AG09309 (cell line): ENCODE measurements at regions not wholly inside any gene's neighbourhood (a gene's known extent, or its start where the extent isn't known, plus 50 kb on each side); places are given as distances from the start of the nearest gene placed in this dataset.

ENCODE experiments used
- DNase-seq: peaks from one replicate; pipeline ENCODE4 v3.0.0-alpha.2; 2010; ENCODE audit warnings: low read depth
- H3K4me3 ChIP-seq: 2 replicates; pipeline ENCODE4 v1.5.1; 2011; ENCODE audit warnings: mild to moderate bottlenecking, low read depth, low read length, moderate library complexity; ENCODE audit not compliant: control insufficient read depth
- TF ChIP-seq, protein P1 (sequence below): IDR thresholded peaks from 2 replicates; pipeline ENCODE4 v1.5.1; 2011; ENCODE audit warnings: mild to moderate bottlenecking, low read depth, low read length, inconsistent platforms; ENCODE audit not compliant: insufficient read depth, control insufficient read depth; ENCODE audit errors: missing control alignments

DNA sequence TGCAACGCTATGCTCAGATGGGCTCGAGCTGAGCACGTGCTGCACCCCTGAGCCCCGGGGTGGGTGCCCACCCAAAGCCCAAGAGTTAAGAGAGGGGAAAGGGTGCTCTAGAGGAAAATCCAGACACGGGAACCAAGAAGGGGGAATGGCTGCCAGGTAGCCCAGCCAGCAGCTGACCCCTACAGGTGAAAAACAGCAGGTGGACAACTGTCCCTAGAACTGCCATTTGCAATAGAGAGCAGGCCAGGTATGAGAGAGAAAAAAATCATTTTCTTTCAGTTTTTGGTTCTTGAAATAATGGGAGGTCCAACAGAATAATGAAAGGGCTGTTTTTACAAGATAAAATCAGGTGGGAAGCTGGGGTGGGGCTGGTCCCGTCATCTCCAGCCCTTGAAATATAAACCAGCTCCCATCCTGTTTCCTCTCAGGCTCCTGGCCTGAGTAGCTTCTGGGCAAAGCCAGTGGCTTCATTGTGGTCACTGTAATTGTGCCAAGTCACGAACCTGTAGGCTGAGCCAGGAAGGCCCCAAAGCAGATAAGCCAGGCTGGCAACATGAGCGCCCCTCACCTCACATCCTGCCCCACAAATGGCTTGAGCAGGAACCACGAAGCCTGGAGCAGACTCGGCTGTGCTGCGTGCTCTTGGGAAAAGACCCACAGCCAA is 257.8 kb downstream of the SNX10 start:
- no peak overlapping the region for H3K4me3 ChIP-seq
- TF ChIP-seq, protein P1, sequence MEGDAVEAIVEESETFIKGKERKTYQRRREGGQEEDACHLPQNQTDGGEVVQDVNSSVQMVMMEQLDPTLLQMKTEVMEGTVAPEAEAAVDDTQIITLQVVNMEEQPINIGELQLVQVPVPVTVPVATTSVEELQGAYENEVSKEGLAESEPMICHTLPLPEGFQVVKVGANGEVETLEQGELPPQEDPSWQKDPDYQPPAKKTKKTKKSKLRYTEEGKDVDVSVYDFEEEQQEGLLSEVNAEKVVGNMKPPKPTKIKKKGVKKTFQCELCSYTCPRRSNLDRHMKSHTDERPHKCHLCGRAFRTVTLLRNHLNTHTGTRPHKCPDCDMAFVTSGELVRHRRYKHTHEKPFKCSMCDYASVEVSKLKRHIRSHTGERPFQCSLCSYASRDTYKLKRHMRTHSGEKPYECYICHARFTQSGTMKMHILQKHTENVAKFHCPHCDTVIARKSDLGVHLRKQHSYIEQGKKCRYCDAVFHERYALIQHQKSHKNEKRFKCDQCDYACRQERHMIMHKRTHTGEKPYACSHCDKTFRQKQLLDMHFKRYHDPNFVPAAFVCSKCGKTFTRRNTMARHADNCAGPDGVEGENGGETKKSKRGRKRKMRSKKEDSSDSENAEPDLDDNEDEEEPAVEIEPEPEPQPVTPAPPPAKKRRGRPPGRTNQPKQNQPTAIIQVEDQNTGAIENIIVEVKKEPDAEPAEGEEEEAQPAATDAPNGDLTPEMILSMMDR = no peak
- no peak for DNase-seq

DNA sequence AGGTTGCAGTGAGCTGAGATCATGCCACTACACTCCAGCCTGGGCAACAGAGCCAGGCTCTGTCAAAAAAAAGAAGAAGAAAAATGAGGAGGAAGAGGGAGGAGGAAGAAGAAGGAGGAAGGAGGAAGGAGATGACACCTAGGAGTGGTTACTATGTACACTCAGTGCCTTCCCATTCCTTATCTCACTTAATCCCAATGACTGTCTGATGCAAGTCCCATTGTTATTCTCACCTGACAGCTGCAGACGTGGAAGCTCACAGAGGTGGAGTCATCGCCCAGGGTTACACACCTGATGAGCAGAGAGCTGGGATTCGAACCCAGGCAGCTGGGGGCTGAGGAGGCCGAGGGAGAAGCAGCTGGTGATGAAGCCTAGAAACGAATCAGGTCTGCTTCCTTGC is 258.8 kb downstream of the SNX10 start:
- DNase-seq = no peak
- H3K4me3 ChIP-seq = no peak overlapping the region
- TF ChIP-seq, protein P1 = no peak

DNA sequence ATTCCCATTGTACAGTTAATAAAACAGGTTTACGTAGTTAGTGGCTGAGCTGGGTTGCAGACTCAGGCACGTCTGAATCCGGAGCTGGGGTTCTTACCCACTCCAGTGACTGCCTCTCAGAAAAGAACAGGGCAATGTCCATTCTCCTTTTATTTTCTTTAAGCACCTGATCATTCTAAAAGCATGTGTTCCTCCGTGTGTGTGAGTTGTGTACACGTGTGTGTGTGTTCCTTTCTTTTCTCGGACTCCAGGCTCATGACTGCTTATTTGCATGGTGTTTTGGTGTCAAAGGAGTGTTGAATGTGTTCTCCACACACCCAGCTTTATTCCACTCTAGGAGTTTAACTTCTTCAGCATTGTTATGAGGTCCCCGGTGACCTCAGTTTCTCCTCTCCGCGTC is 260.1 kb downstream of the SNX10 start:
- no peak for DNase-seq
- H3K4me3 ChIP-seq = no peak overlapping the region
- TF ChIP-seq, protein P1 = no peak

DNA sequence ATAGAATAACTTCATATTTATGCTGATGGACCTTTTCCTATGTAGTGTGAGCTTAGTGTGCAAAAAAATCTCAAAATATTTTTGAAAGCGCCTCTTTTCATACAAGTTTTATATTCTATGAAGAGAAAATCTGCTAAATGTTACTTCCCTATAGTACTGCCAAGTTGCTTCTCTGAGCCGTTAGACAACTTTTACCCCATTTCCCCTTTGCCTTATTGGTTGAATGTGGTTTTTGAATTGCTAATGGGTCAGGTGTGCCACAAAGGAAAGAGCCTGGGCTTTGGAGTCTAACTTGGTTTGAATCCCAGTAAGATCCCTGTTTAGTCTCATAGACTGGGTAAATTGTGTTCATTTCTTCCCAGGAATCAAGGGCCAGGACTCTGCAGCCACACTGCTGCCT is 261.5 kb downstream of the SNX10 start:
- TF ChIP-seq, protein P1 = no peak
- no peak for DNase-seq
- no peak overlapping the region for H3K4me3 ChIP-seq

DNA sequence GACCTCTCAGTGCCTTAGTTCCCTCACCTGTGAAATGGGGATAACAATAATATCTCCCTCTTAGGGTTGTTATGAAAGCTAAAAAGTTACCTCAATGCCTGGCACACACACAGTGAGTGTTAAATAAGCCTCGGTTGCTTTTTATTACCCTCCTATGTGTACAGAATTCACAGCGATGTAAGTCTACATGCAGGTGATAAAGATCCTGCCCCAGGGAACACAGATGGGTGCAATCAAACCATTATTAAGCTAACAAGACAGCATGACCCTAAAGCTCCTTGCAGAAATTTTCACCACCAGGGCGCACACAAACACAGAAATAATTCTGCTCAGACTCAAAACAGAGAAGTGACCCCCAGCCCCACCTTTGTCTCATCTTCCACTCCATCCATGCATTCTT is 261.9 kb downstream of the SNX10 start:
- no peak for DNase-seq
- TF ChIP-seq, protein P1 = no peak
- no peak overlapping the region for H3K4me3 ChIP-seq

DNA sequence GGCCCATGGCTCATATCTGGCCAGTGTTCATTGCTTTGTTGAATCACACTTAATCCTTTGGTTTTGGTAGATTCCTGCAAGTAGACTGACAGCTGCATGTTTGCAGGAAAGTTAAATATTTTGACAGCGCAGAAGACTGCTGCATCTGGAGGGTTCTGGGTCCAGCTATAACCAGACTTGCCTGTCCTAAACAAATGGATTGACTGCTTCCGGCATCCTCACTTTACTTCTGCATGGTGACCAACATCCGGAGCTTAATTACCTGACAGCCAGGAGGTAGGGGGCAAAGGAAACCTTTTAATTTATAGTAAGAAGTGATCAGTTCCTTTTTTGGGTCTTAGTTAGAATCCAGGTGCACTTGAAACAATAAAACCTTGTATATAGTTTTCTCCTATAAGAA is 263.3 kb downstream of the SNX10 start:
- no peak for DNase-seq
- TF ChIP-seq, protein P1 = no peak
- H3K4me3 ChIP-seq = no peak overlapping the region
